Subcutaneous abdominal adipose tissue (tissue), 5 donors: ENCODE measurements at regions not wholly inside any gene's neighbourhood (a gene's known extent, or its start where the extent isn't known, plus 50 kb on each side); places are given as distances from the start of the nearest gene placed in this dataset.

Experiments used
- H3K27ac ChIP-seq: one replicate; pipeline ENCODE4 v1.7.0; 2013; ENCODE audit warnings: low read depth, mild to moderate bottlenecking, inconsistent platforms, low read length, moderate library complexity
- H3K27me3 ChIP-seq, 5 donors: one replicate each; pipeline ENCODE4 v1.7.0; 2013; ENCODE audit warnings: low read length in 5 of 5, inconsistent platforms in 1 of 5; ENCODE audit not compliant: control insufficient read depth in 5 of 5, insufficient read depth in 4 of 5
- H3K36me3 ChIP-seq, 5 donors: one replicate each; pipeline ENCODE4 v1.7.0; 2013; ENCODE audit warnings: low read length in 5 of 5; ENCODE audit not compliant: control insufficient read depth in 5 of 5, insufficient read depth in 5 of 5
- H3K4me1 ChIP-seq, 5 donors: one replicate each; pipeline ENCODE4 v1.7.0; 2013; ENCODE audit warnings: low read length in 5 of 5, mild to moderate bottlenecking in 3 of 5, moderate library complexity in 1 of 5; ENCODE audit not compliant: control insufficient read depth in 5 of 5, insufficient read depth in 5 of 5
- H3K4me3 ChIP-seq, 5 donors: one replicate each; pipeline ENCODE4 v1.7.0; 2013; ENCODE audit warnings: low read length in 5 of 5, low read depth in 1 of 5
- H3K9ac ChIP-seq, 5 donors: one replicate each; pipeline ENCODE4 v1.7.0; 2013; ENCODE audit warnings: low read length in 5 of 5, mild to moderate bottlenecking in 4 of 5, moderate library complexity in 3 of 5
- H3K9me3 ChIP-seq, 5 donors: one replicate each; pipeline ENCODE4 v1.7.0; 2013; ENCODE audit warnings: low read length in 5 of 5; ENCODE audit not compliant: control insufficient read depth in 5 of 5
- donor health status: healthy.
- donor health status: healthy.
- donor health status: healthy.
- donor health status: healthy.
- donor health status: healthy.

- H3K36me3 ChIP-seq: no peaks in the 10 kb centered on the region
- no peak overlapping the region for H3K9ac ChIP-seq
- no peak overlapping the region for H3K4me3 ChIP-seq
- H3K27ac ChIP-seq: no peak overlapping the region
- no peaks in the 10 kb centered on the region for H3K9me3 ChIP-seq
- no peaks in the 10 kb centered on the region for H3K4me1 ChIP-seq
- H3K27me3 ChIP-seq: no peaks in the 10 kb centered on the region
These were observed 353.6 kb upstream of the ZNF717 start for GRCh38 chr3:76138921-76139320.

GRCh38 chr3:76147846-76148245, 362.5 kb upstream of the ZNF717 start:
- H3K4me3 ChIP-seq: no peak overlapping the region
- no peaks in the 10 kb centered on the region for H3K4me1 ChIP-seq
- H3K9me3 ChIP-seq: peaks cover 2 to 9% (median 6%) of the 10 kb centered on the region in 5 donors
- no peaks in the 10 kb centered on the region for H3K36me3 ChIP-seq
- H3K27me3 ChIP-seq: no peaks in the 10 kb centered on the region
- H3K27ac ChIP-seq: no peak overlapping the region
- no peak overlapping the region for H3K9ac ChIP-seq

GRCh38 chr3:76152028-76152427, 366.7 kb upstream of the ZNF717 start:
- peaks cover 2 to 8% (median 6%) of the 10 kb centered on the region in 5 donors for H3K9me3 ChIP-seq
- H3K9ac ChIP-seq: no peak overlapping the region
- no peak overlapping the region for H3K27ac ChIP-seq
- H3K27me3 ChIP-seq: no peaks in the 10 kb centered on the region
- H3K36me3 ChIP-seq: no peaks in the 10 kb centered on the region
- H3K4me1 ChIP-seq: no peaks in the 10 kb centered on the region
- no peak overlapping the region for H3K4me3 ChIP-seq

GRCh38 chr3:76161856-76162255, 376.5 kb upstream of the ZNF717 start:
- H3K27me3 ChIP-seq: no peaks in the 10 kb centered on the region

GRCh38 chr3:76171647-76172046, 386.3 kb upstream of the ZNF717 start:
- Histone ChIP-seq H3K4me3 (no peak overlapping the region), H3K27ac (no peak overlapping the region), H3K27me3 (no peaks in the 10 kb centered on the region), H3K9ac (no peak overlapping the region), H3K9me3 (no peaks in the 10 kb centered on the region), H3K4me1 (no peaks in the 10 kb centered on the region), H3K36me3 (no peaks in the 10 kb centered on the region)

More at GRCh38 chr3:76161856-76162255, 376.5 kb upstream of the ZNF717 start:
- H3K4me1 ChIP-seq: no peaks in the 10 kb centered on the region
- no peaks in the 10 kb centered on the region for H3K9me3 ChIP-seq
- no peak overlapping the region for H3K27ac ChIP-seq
- no peak overlapping the region for H3K9ac ChIP-seq
- H3K4me3 ChIP-seq: no peak overlapping the region
- no peaks in the 10 kb centered on the region for H3K36me3 ChIP-seq

GRCh38 chr3:76177610-76178009, 392.3 kb upstream of the ZNF717 start:
- Histone ChIP-seq H3K4me3 (no peak overlapping the region), H3K9me3 (no peaks in the 10 kb centered on the region)

GRCh38 chr3:76178412-76178811, 393.1 kb upstream of the ZNF717 start:
- no peak overlapping the region for H3K4me3 ChIP-seq
- no peaks in the 10 kb centered on the region for H3K36me3 ChIP-seq
- no peaks in the 10 kb centered on the region for H3K9me3 ChIP-seq
- no peak overlapping the region for H3K27ac ChIP-seq
- no peaks in the 10 kb centered on the region for H3K4me1 ChIP-seq
- H3K27me3 ChIP-seq: no peaks in the 10 kb centered on the region
- H3K9ac ChIP-seq: no peak overlapping the region

More at GRCh38 chr3:76177610-76178009, 392.3 kb upstream of the ZNF717 start:
- Histone ChIP-seq H3K36me3 (no peaks in the 10 kb centered on the region), H3K4me1 (no peaks in the 10 kb centered on the region), H3K27me3 (no peaks in the 10 kb centered on the region), H3K9ac (no peak overlapping the region), H3K27ac (no peak overlapping the region)

- H3K9ac ChIP-seq: no peak overlapping the region
- H3K9me3 ChIP-seq: no peaks in the 10 kb centered on the region
- H3K27ac ChIP-seq: no peak overlapping the region
- H3K27me3 ChIP-seq: no peaks in the 10 kb centered on the region
- H3K36me3 ChIP-seq: no peaks in the 10 kb centered on the region
- H3K4me1 ChIP-seq: no peaks in the 10 kb centered on the region
- H3K4me3 ChIP-seq: no peak overlapping the region
These were observed 395.9 kb upstream of the ZNF717 start for GRCh38 chr3:76181213-76181612.

- H3K9me3 ChIP-seq: peaks cover 0 to 4% (median 0%) of the 10 kb centered on the region in 5 donors
- H3K27ac ChIP-seq: no peak overlapping the region
- no peak overlapping the region for H3K9ac ChIP-seq
- H3K36me3 ChIP-seq: no peaks in the 10 kb centered on the region
- no peaks in the 10 kb centered on the region for H3K4me1 ChIP-seq
- H3K27me3 ChIP-seq: no peaks in the 10 kb centered on the region
- H3K4me3 ChIP-seq: no peak overlapping the region
These were observed 412.7 kb upstream of the ZNF717 start for GRCh38 chr3:76198086-76198485.

- Histone ChIP-seq H3K4me1 (no peaks in the 10 kb centered on the region), H3K9me3 (peaks cover 0 to 4% (median 0%) of the 10 kb centered on the region in 5 donors), H3K4me3 (no peak overlapping the region), H3K9ac (no peak overlapping the region), H3K27ac (no peak overlapping the region), H3K27me3 (no peaks in the 10 kb centered on the region), H3K36me3 (no peaks in the 10 kb centered on the region)
These were observed 414.0 kb upstream of the ZNF717 start for GRCh38 chr3:76199382-76199781.

- no peaks in the 10 kb centered on the region for H3K36me3 ChIP-seq
- H3K27me3 ChIP-seq: no peaks in the 10 kb centered on the region
- H3K4me1 ChIP-seq: no peaks in the 10 kb centered on the region
- H3K27ac ChIP-seq: no peak overlapping the region
- H3K4me3 ChIP-seq: no peak overlapping the region
- H3K9me3 ChIP-seq: peaks cover 0 to 4% (median 0%) of the 10 kb centered on the region in 5 donors
- H3K9ac ChIP-seq: no peak overlapping the region
These were observed 418.2 kb upstream of the ZNF717 start for GRCh38 chr3:76203578-76203977.
